ENCODE measurements at regions not wholly inside any gene's neighbourhood (a gene's known extent, or its start where the extent isn't known, plus 50 kb on each side); places are given as distances from the start of the nearest gene placed in this dataset.

DNA sequence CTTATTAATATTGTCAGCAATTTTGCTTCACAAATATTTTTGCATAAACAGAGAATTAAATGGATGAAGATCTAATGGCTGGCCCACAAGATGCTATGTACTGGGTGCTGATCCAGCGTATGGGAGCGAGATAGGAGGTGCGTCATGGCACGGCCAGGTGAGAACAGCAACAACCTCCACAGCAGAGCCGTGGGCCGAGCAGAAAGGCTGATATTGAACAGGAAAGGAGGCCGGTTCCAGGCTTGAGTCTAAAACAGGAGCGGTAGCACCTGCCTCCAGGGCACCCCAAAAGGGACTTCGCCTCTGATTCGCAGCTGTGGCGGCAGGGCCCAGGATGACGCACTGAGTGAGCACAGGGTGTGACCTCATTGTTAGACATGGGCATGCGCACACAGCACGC lies 1502.1 kb downstream of the TBC1D22A start:
- DNase-seq (ENCODE audit: low spot score) = no peak
- Histone ChIP-seq H3K4me3 (ENCODE audit: low read length in 2 of 2) (no peak overlapping the region), H2AFZ (ENCODE audit: low read length) (no peak overlapping the region)

DNA sequence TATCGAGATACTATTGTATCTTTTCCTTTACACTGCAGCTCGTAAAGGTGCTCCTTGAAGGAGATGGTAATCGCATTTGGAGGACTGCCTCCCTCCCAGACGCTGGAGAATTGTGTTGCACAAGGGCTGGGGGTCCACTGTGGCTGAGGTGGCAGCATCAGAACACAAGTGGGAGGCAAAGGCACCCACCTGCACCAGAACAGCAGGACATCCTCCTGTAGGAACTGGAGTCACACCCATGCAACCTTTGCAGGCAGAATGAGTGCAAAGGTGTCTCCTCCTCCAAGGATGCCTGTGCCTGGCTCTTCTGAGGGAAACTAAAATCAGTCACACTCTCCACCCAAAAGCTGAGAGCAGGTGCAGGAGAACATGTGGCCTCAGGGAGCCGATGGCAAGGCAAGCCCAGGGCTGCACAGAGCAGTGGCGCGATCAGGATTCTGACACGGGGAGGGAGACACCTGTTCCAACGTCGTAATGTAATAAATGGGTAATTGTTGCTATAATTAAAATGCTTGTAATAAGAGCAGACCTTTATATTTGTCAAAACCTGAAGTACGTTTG lies 1501.4 kb downstream of the TBC1D22A start:
- Histone ChIP-seq H3K4ac (ENCODE audit: low read length) (no peak overlapping the region), H2BK12ac (ENCODE audit: low read length) (no peak overlapping the region), H4K91ac (ENCODE audit: low read depth, low read length, poor library complexity) (no peak overlapping the region), H3K18ac (ENCODE audit: low read length) (no peak overlapping the region), H2BK15ac (ENCODE audit: low read length) (no peak overlapping the region), H3K4me2 (ENCODE audit: insufficient read depth, low read length, poor library complexity, severe bottlenecking) (no peak overlapping the region), H3K27me3 (ENCODE audit: control insufficient read depth in 3 of 3, insufficient read depth in 3 of 3, low read depth in 1 of 3, low read length in 3 of 3) (peaks cover 0 to 9% (median 0%) of the 10 kb centered on the region in 3 experiments), H3K23ac (ENCODE audit: low read depth, low read length, poor library complexity) (no peak overlapping the region), H3K9ac (ENCODE audit: low read depth, low read length, poor library complexity) (no peak overlapping the region), H3K14ac (ENCODE audit: low read length) (no peak overlapping the region), H3K79me1 (ENCODE audit: low read depth, low read length) (no peaks in the 10 kb centered on the region), H2BK5ac (ENCODE audit: low read length) (no peak overlapping the region), H3K27ac (replicated peaks; ENCODE audit: low read length) (no peak overlapping the region), H2AK5ac (ENCODE audit: low read depth, low read length) (no peak overlapping the region), H3K36me3 (replicated peaks in 1 of 2; ENCODE audit: control insufficient read depth in 2 of 2, insufficient read depth in 2 of 2, low read length in 2 of 2) (no peaks in the 10 kb centered on the region), H3K4me3 (ENCODE audit: low read length in 2 of 2) (no peak overlapping the region), H3K4me1 (ENCODE audit: control insufficient read depth in 2 of 2, insufficient read depth in 1 of 2, low read depth in 1 of 2, low read length in 2 of 2) (no peaks in the 10 kb centered on the region), H3K9me3 (replicated peaks in 1 of 2; ENCODE audit: control insufficient read depth in 2 of 2, insufficient read depth in 1 of 2, low read depth in 1 of 2, low read length in 2 of 2) (no peaks in the 10 kb centered on the region), H2AFZ (ENCODE audit: low read length) (no peak overlapping the region), H2BK120ac (ENCODE audit: low read depth, low read length) (no peak overlapping the region), H4K8ac (ENCODE audit: low read depth, low read length) (no peak overlapping the region)
- WGBS, 2 donors (ENCODE audit: extremely low coverage in 2 of 2, insufficient read length in 2 of 2, insufficient replicate concordance in 1 of 2) = no CpG with 5 or more reads among the region's 11 CpGs
- no peak for DNase-seq (ENCODE audit: low spot score)

More for the DNA sequence above, 1502.1 kb downstream of the TBC1D22A start:
- Histone ChIP-seq H3K4ac (ENCODE audit: low read length) (no peak overlapping the region), H3K4me2 (ENCODE audit: insufficient read depth, low read length, poor library complexity, severe bottlenecking) (no peak overlapping the region), H3K14ac (ENCODE audit: low read length) (no peak overlapping the region), H3K9me3 (replicated peaks in 1 of 2; ENCODE audit: control insufficient read depth in 2 of 2, insufficient read depth in 1 of 2, low read depth in 1 of 2, low read length in 2 of 2) (no peaks in the 10 kb centered on the region), H3K18ac (ENCODE audit: low read length) (no peak overlapping the region), H3K9ac (ENCODE audit: low read depth, low read length, poor library complexity) (no peak overlapping the region), H3K79me1 (ENCODE audit: low read depth, low read length) (no peaks in the 10 kb centered on the region), H3K27me3 (ENCODE audit: control insufficient read depth in 3 of 3, insufficient read depth in 3 of 3, low read depth in 1 of 3, low read length in 3 of 3) (peaks cover 0 to 9% (median 0%) of the 10 kb centered on the region in 3 experiments), H3K23ac (ENCODE audit: low read depth, low read length, poor library complexity) (no peak overlapping the region), H3K27ac (replicated peaks; ENCODE audit: low read length) (no peak overlapping the region), H2BK5ac (ENCODE audit: low read length) (no peak overlapping the region), H3K36me3 (replicated peaks in 1 of 2; ENCODE audit: control insufficient read depth in 2 of 2, insufficient read depth in 2 of 2, low read length in 2 of 2) (no peaks in the 10 kb centered on the region), H3K4me1 (ENCODE audit: control insufficient read depth in 2 of 2, insufficient read depth in 1 of 2, low read depth in 1 of 2, low read length in 2 of 2) (no peaks in the 10 kb centered on the region), H4K8ac (ENCODE audit: low read depth, low read length) (no peak overlapping the region), H2BK15ac (ENCODE audit: low read length) (no peak overlapping the region), H2BK120ac (ENCODE audit: low read depth, low read length) (no peak overlapping the region), H4K91ac (ENCODE audit: low read depth, low read length, poor library complexity) (no peak overlapping the region), H2BK12ac (ENCODE audit: low read length) (no peak overlapping the region), H2AK5ac (ENCODE audit: low read depth, low read length) (peak overlapping the region; percentile 15)
- no CpG with 5 or more reads among the region's 14 CpGs for WGBS, 2 donors (ENCODE audit: extremely low coverage in 2 of 2, insufficient read length in 2 of 2, insufficient replicate concordance in 1 of 2)

DNA sequence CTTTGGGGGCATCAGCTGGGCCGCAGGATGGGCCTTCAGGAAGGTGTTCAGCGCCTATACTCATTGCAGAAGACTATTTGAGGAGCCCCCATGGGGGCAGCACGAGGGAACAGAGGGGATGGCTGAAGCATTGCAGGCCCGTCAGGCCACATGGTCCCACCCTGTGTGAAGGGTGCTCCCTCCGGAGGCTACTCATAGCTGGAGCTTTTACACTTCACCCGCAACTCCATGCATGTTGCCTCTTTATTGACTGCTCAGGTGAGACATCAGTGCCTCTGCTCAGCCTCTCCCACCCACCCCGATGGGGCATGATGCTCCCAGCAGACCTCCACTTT lies 1500.9 kb downstream of the TBC1D22A start:
- Histone ChIP-seq H3K14ac (ENCODE audit: low read length) (no peak overlapping the region), H3K27ac (replicated peaks; ENCODE audit: low read length) (no peak overlapping the region), H3K4me3 (ENCODE audit: low read length in 2 of 2) (no peak overlapping the region), H3K4me1 (ENCODE audit: control insufficient read depth in 2 of 2, insufficient read depth in 1 of 2, low read depth in 1 of 2, low read length in 2 of 2) (no peaks in the 10 kb centered on the region), H3K18ac (ENCODE audit: low read length) (no peak overlapping the region), H3K23ac (ENCODE audit: low read depth, low read length, poor library complexity) (no peak overlapping the region), H3K27me3 (ENCODE audit: control insufficient read depth in 3 of 3, insufficient read depth in 3 of 3, low read depth in 1 of 3, low read length in 3 of 3) (peaks cover 0 to 9% (median 0%) of the 10 kb centered on the region in 3 experiments), H3K79me1 (ENCODE audit: low read depth, low read length) (no peaks in the 10 kb centered on the region), H2BK120ac (ENCODE audit: low read depth, low read length) (no peak overlapping the region), H2BK12ac (ENCODE audit: low read length) (no peak overlapping the region), H4K91ac (ENCODE audit: low read depth, low read length, poor library complexity) (no peak overlapping the region), H3K4me2 (ENCODE audit: insufficient read depth, low read length, poor library complexity, severe bottlenecking) (no peak overlapping the region), H3K9ac (ENCODE audit: low read depth, low read length, poor library complexity) (no peak overlapping the region), H4K8ac (ENCODE audit: low read depth, low read length) (no peak overlapping the region), H2BK5ac (ENCODE audit: low read length) (no peak overlapping the region), H2BK15ac (ENCODE audit: low read length) (no peak overlapping the region), H2AFZ (ENCODE audit: low read length) (no peak overlapping the region), H3K4ac (ENCODE audit: low read length) (no peak overlapping the region), H3K9me3 (replicated peaks in 1 of 2; ENCODE audit: control insufficient read depth in 2 of 2, insufficient read depth in 1 of 2, low read depth in 1 of 2, low read length in 2 of 2) (no peaks in the 10 kb centered on the region), H3K36me3 (replicated peaks in 1 of 2; ENCODE audit: control insufficient read depth in 2 of 2, insufficient read depth in 2 of 2, low read length in 2 of 2) (no peaks in the 10 kb centered on the region), H2AK5ac (ENCODE audit: low read depth, low read length) (peak overlapping the region; percentile 54)
- DNase-seq (ENCODE audit: low spot score) = no peak
- no CpG with 5 or more reads among the region's 7 CpGs for WGBS, 2 donors (ENCODE audit: extremely low coverage in 2 of 2, insufficient read length in 2 of 2, insufficient replicate concordance in 1 of 2)

DNA sequence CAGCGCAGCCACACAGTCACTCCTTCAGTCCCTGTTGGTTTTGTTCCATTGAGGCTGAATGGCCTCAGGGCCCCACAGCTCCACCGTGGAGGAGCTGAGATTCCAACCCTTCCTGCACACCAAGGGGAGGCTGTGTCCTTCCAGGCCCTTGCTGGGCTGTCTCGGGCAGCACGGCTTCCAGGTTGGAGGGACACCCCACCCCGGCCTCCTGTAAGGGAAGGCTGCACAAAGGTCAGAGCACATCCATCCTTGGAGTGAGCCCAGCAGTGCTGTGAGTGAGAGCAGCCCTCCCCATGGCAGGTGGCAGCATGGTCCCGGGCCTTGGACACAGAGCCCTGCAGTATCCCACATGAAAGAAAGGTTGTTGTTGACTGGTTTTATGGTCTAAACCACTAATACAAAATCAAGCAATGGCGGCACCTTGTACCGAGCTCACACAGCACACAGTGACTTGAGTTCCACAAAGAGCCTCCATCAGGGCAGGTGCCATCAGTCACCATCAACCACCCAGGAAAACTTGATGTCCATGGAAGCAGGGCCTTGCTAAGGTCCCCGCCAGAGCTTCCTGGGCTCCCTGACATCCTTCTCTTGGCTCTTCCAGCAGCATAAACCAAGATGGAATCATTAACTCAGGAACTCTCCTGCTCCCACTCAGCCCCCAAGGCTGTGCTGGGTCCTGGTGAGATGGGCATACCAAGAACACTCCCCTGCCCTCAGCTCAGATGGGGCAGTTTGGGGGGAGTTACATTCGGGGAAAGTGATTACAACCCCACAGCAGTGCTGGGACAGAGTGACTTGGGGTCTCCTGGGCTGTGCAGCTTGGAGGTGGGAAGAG lies 1500.4 kb downstream of the TBC1D22A start:
- no peak overlapping the region for H3K4ac ChIP-seq (ENCODE audit: low read length)
- no peak overlapping the region for H2BK15ac ChIP-seq (ENCODE audit: low read length)
- H3K9ac ChIP-seq (ENCODE audit: low read depth, low read length, poor library complexity) = no peak overlapping the region
- H3K79me1 ChIP-seq (ENCODE audit: low read depth, low read length) = no peaks in the 10 kb centered on the region
- H3K4me1 ChIP-seq (ENCODE audit: control insufficient read depth in 2 of 2, insufficient read depth in 1 of 2, low read depth in 1 of 2, low read length in 2 of 2) = peaks cover 0 to 2% of the 10 kb centered on the region in 2 donors
- no peak overlapping the region for H3K23ac ChIP-seq (ENCODE audit: low read depth, low read length, poor library complexity)
- WGBS, 2 donors (ENCODE audit: extremely low coverage in 2 of 2, insufficient read length in 2 of 2, insufficient replicate concordance in 1 of 2) = no CpG with 5 or more reads among the region's 10 CpGs
- peaks cover 0 to 9% (median 0%) of the 10 kb centered on the region in 3 experiments for H3K27me3 ChIP-seq (ENCODE audit: control insufficient read depth in 3 of 3, insufficient read depth in 3 of 3, low read depth in 1 of 3, low read length in 3 of 3)
- no peak overlapping the region for H4K8ac ChIP-seq (ENCODE audit: low read depth, low read length)
- H3K4me3 ChIP-seq (ENCODE audit: low read length in 2 of 2) = no peak overlapping the region
- no peak overlapping the region for H2BK12ac ChIP-seq (ENCODE audit: low read length)
- no peaks in the 10 kb centered on the region for H3K36me3 ChIP-seq (replicated peaks in 1 of 2; ENCODE audit: control insufficient read depth in 2 of 2, insufficient read depth in 2 of 2, low read length in 2 of 2)
- H3K14ac ChIP-seq (ENCODE audit: low read length) = peak overlapping the region; percentile 9
- no peaks in the 10 kb centered on the region for H3K9me3 ChIP-seq (replicated peaks in 1 of 2; ENCODE audit: control insufficient read depth in 2 of 2, insufficient read depth in 1 of 2, low read depth in 1 of 2, low read length in 2 of 2)
- H2BK120ac ChIP-seq (ENCODE audit: low read depth, low read length) = no peak overlapping the region
- H2AK5ac ChIP-seq (ENCODE audit: low read depth, low read length) = peak overlapping the region; percentile 54
- H2BK5ac ChIP-seq (ENCODE audit: low read length) = no peak overlapping the region
- no peak for DNase-seq (ENCODE audit: low spot score)
- no peak overlapping the region for H3K27ac ChIP-seq (replicated peaks; ENCODE audit: low read length)
- no peak overlapping the region for H2AFZ ChIP-seq (ENCODE audit: low read length)
- H3K4me2 ChIP-seq (ENCODE audit: insufficient read depth, low read length, poor library complexity, severe bottlenecking) = no peak overlapping the region
- H4K91ac ChIP-seq (ENCODE audit: low read depth, low read length, poor library complexity) = no peak overlapping the region
- no peak overlapping the region for H3K18ac ChIP-seq (ENCODE audit: low read length)
